Karpas-422 (cell line): ENCODE measurements at regions not wholly inside any gene's neighbourhood (a gene's known extent, or its start where the extent isn't known, plus 50 kb on each side); places are given as distances from the start of the nearest gene placed in this dataset.
A peak's percentile ranks its signal among the peaks of the same experiment; 100 is the strongest.

Source experiments
- DNase-seq: peaks from one replicate; pipeline ENCODE4 v3.0.0-alpha.2; 2015
- H2AFZ ChIP-seq: fragments of 200-600 bp; sonication (generic); 2 replicates; pipeline ENCODE4 v1.6.1; 2014; ENCODE audit warnings: antibody characterized with exemption, low read length, mixed read lengths
- H3K27ac ChIP-seq: fragments of 200-600 bp; sonication (generic); 2 replicates; pipeline ENCODE4 v1.5.1; 2014; ENCODE audit warnings: mild to moderate bottlenecking, low read length, moderate library complexity
- H3K27me3 ChIP-seq: fragments of 200-600 bp; sonication (generic); 2 replicates; pipeline ENCODE4 v1.6.1; 2014; ENCODE audit warnings: low read length, mixed read lengths
- H3K36me3 ChIP-seq: fragments of 200-600 bp; sonication (generic); 2 replicates; pipeline ENCODE4 v1.6.1; 2014; ENCODE audit warnings: low read length, mixed read lengths; ENCODE audit not compliant: insufficient read depth
- H3K4me1 ChIP-seq: fragments of 200-600 bp; sonication (generic); 2 replicates; pipeline ENCODE4 v1.6.1; 2014; ENCODE audit warnings: mild to moderate bottlenecking, low read length, mixed read lengths
- H3K4me2 ChIP-seq: fragments of 200-600 bp; sonication (generic); 2 replicates; pipeline ENCODE4 v1.6.1; 2014; ENCODE audit warnings: low read length, low read depth, mild to moderate bottlenecking; ENCODE audit not compliant: poor library complexity, severe bottlenecking
- H3K4me3 ChIP-seq: fragments of 200-600 bp; sonication (generic); 2 replicates; pipeline ENCODE4 v1.5.1; 2014; ENCODE audit warnings: mild to moderate bottlenecking, antibody characterized with exemption, low read length, mixed read lengths
- H3K79me2 ChIP-seq: fragments of 200-600 bp; sonication (generic); 2 replicates; pipeline ENCODE4 v1.6.1; 2014; ENCODE audit warnings: mild to moderate bottlenecking, low read length, mixed read lengths
- H3K9ac ChIP-seq: fragments of 200-600 bp; sonication (generic); 2 replicates; pipeline ENCODE4 v1.6.0; 2014; ENCODE audit warnings: low read length
- H3K9me2 ChIP-seq: fragments of 200-600 bp; sonication (generic), shearing (Covaris generic); replicated peaks from 2 replicates; pipeline ENCODE4 v1.6.0; 2014; ENCODE audit warnings: mild to moderate bottlenecking, low read length, moderate library complexity; ENCODE audit not compliant: insufficient read depth
- H3K9me3 ChIP-seq: fragments of 300-700, 200-600 bp; sonication (generic); 2 replicates; pipeline ENCODE4 v1.6.1; 2014; ENCODE audit warnings: low read length, mixed read lengths
- H4K20me1 ChIP-seq: fragments of 200-600 bp; sonication (generic); 2 replicates; pipeline ENCODE4 v1.6.1; 2014; ENCODE audit warnings: mild to moderate bottlenecking, antibody characterized with exemption, low read length, low read depth; ENCODE audit not compliant: insufficient read depth

DNA sequence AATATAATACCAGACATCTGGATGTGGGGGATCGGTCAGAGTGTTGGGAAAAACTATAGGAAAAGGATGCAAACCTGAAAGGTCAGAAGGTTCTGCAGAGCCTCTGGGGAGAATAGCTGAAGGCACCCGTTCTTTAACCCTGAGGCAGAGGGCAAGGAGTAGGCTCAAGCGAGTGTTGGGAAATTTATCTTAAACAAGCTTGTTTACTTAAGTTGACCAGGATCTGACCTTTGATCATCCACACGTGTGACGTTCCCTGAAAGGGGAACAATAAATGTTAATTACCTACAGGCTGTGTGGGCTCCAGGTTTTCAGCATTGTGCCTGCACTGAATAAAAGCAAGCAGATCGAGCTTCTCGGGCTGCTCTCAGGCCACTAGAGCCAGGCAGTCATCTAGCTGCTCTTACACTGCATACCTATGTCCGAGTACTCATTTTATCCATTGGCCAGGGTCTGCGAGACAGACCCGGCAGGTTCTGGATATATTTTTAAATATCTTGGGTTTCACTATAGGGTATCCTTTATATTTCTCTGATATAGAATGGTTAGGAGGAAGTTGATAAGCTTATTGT is 400.6 kb upstream of the CHST9 start:
- no peak for DNase-seq
- no peak overlapping the region for H3K4me3 ChIP-seq
- H3K9me3 ChIP-seq = peaks cover 18% of the 10 kb centered on the region; the same call in 1 of the 2 replicates
- H4K20me1 ChIP-seq = no peaks in the 10 kb centered on the region
- H3K27me3 ChIP-seq = no peaks in the 10 kb centered on the region
- no peak overlapping the region for H3K4me2 ChIP-seq
- no peaks in the 10 kb centered on the region for H3K79me2 ChIP-seq
- H3K9me2 ChIP-seq = no peaks in the 10 kb centered on the region
- H2AFZ ChIP-seq = no peak overlapping the region
- no peaks in the 10 kb centered on the region for H3K36me3 ChIP-seq
- no peak overlapping the region for H3K9ac ChIP-seq
- no peak overlapping the region for H3K27ac ChIP-seq
- H3K4me1 ChIP-seq = no peaks in the 10 kb centered on the region

DNA sequence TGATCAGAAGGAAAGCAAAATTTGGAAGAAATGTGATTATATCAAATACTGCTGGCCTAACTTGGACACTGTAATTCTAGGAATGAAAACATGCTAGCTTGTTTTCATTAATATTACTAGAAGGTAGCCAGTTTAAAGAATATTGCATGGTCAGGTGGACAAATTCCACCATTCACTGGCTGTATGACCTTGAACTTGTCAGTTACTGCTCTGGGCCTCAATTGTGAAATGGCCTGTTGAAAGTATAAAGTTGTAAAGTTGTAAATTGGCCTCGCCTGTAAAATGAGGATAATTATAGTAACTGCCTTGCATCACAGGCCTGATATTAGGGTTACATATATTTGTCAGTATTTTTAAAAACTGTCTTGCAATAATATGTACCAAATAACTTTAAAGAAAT is 398.4 kb upstream of the CHST9 start:
- no peak overlapping the region for H3K4me2 ChIP-seq
- no peaks in the 10 kb centered on the region for H3K27me3 ChIP-seq
- DNase-seq = no peak
- no peak overlapping the region for H2AFZ ChIP-seq
- H3K79me2 ChIP-seq = no peaks in the 10 kb centered on the region
- H3K9ac ChIP-seq = no peak overlapping the region
- H3K9me2 ChIP-seq = no peaks in the 10 kb centered on the region
- no peak overlapping the region for H3K4me3 ChIP-seq
- no peak overlapping the region for H3K27ac ChIP-seq
- H3K4me1 ChIP-seq = peaks cover 2% of the 10 kb centered on the region; the same call in 1 of the 2 replicates
- no peaks in the 10 kb centered on the region for H4K20me1 ChIP-seq
- no peaks in the 10 kb centered on the region for H3K36me3 ChIP-seq
- H3K9me3 ChIP-seq = peaks cover 17% of the 10 kb centered on the region; the same call in 1 of the 2 replicates

GRCh38 chr18:27582760-27583412 is 397.8 kb upstream of the CHST9 start:
- no peaks in the 10 kb centered on the region for H3K27me3 ChIP-seq
- no peak overlapping the region for H3K4me2 ChIP-seq
- H3K9ac ChIP-seq = no peak overlapping the region
- DNase-seq = no peak
- H3K4me1 ChIP-seq = peaks cover 3% of the 10 kb centered on the region
- H4K20me1 ChIP-seq = no peaks in the 10 kb centered on the region
- no peaks in the 10 kb centered on the region for H3K9me2 ChIP-seq
- no peak overlapping the region for H2AFZ ChIP-seq
- no peaks in the 10 kb centered on the region for H3K36me3 ChIP-seq
- H3K4me3 ChIP-seq = no peak overlapping the region
- H3K9me3 ChIP-seq = peaks cover 15% of the 10 kb centered on the region; the same call in 1 of the 2 replicates
- H3K27ac ChIP-seq = no peak overlapping the region
- H3K79me2 ChIP-seq = no peaks in the 10 kb centered on the region

- Histone ChIP-seq H3K27me3 (no peaks in the 10 kb centered on the region), H3K79me2 (no peaks in the 10 kb centered on the region), H2AFZ (no peak overlapping the region), H4K20me1 (no peaks in the 10 kb centered on the region), H3K36me3 (no peaks in the 10 kb centered on the region), H3K9ac (no peak overlapping the region), H3K9me2 (no peaks in the 10 kb centered on the region), H3K4me1 (peaks cover 10% of the 10 kb centered on the region), H3K9me3 (peaks cover 14% of the 10 kb centered on the region; the same call in 1 of the 2 replicates), H3K4me2 (no peak overlapping the region), H3K4me3 (no peak overlapping the region), H3K27ac (no peak overlapping the region)
- DNase-seq = no peak
Measured at GRCh38 chr18:27581296-27581904, 396.3 kb upstream of the CHST9 start.

- Histone ChIP-seq H3K27me3 (no peaks in the 10 kb centered on the region), H3K4me2 (no peak overlapping the region), H3K9me3 (0 out of 2 replicates have a peak, but pooled peaks cover 11% of the 10 kb centered on the region), H3K79me2 (no peaks in the 10 kb centered on the region), H2AFZ (no peak overlapping the region), H3K36me3 (no peaks in the 10 kb centered on the region), H4K20me1 (no peaks in the 10 kb centered on the region), H3K4me1 (peaks cover 10% of the 10 kb centered on the region), H3K4me3 (no peak overlapping the region), H3K9me2 (no peaks in the 10 kb centered on the region), H3K27ac (peak overlapping the region; percentile 77), H3K9ac (no peak overlapping the region)
- DNase-seq = no peak
Measured at GRCh38 chr18:27579364-27579763, 394.3 kb upstream of the CHST9 start.

GRCh38 chr18:27577752-27578151 is 392.6 kb upstream of the CHST9 start:
- H3K4me3 ChIP-seq = no peak overlapping the region
- H3K27ac ChIP-seq = peak overlapping the region; percentile 77
- H3K9me3 ChIP-seq = 0 out of 2 replicates have a peak, but pooled peaks cover 11% of the 10 kb centered on the region
- H3K27me3 ChIP-seq = no peaks in the 10 kb centered on the region
- H3K79me2 ChIP-seq = no peaks in the 10 kb centered on the region
- H3K4me1 ChIP-seq = peaks cover 10% of the 10 kb centered on the region
- DNase-seq = no peak
- H3K9me2 ChIP-seq = no peaks in the 10 kb centered on the region
- no peak overlapping the region for H3K9ac ChIP-seq
- no peaks in the 10 kb centered on the region for H3K36me3 ChIP-seq
- H2AFZ ChIP-seq = no peak overlapping the region
- peak overlapping the region; percentile 15 for H3K4me2 ChIP-seq
- no peaks in the 10 kb centered on the region for H4K20me1 ChIP-seq

- Histone ChIP-seq H3K4me3 (no peak overlapping the region), H3K9me3 (0 out of 2 replicates have a peak, but pooled peaks cover 7% of the 10 kb centered on the region), H3K36me3 (no peaks in the 10 kb centered on the region), H4K20me1 (no peaks in the 10 kb centered on the region), H3K79me2 (no peaks in the 10 kb centered on the region), H3K9me2 (no peaks in the 10 kb centered on the region), H3K27me3 (no peaks in the 10 kb centered on the region), H3K27ac (peak overlapping the region; percentile 77), H3K4me1 (peaks cover 10% of the 10 kb centered on the region), H3K9ac (no peak overlapping the region), H2AFZ (no peak overlapping the region), H3K4me2 (peak overlapping the region; percentile 15)
- DNase-seq = no peak
Measured at GRCh38 chr18:27577265-27577664, 392.2 kb upstream of the CHST9 start.

GRCh38 chr18:27567434-27567833 is 382.3 kb upstream of the CHST9 start:
- Histone ChIP-seq H3K9me2 (no peaks in the 10 kb centered on the region), H3K79me2 (no peaks in the 10 kb centered on the region), H2AFZ (no peak overlapping the region), H3K27me3 (no peaks in the 10 kb centered on the region), H3K36me3 (no peaks in the 10 kb centered on the region), H4K20me1 (no peaks in the 10 kb centered on the region), H3K9me3 (peaks cover 7% of the 10 kb centered on the region; the same call in 1 of the 2 replicates), H3K4me2 (no peak overlapping the region), H3K9ac (no peak overlapping the region), H3K27ac (no peak overlapping the region), H3K4me1 (no peaks in the 10 kb centered on the region), H3K4me3 (no peak overlapping the region)
- DNase-seq = no peak
